H9 (cell line): ENCODE measurements at regions not wholly inside any gene's neighbourhood (a gene's known extent, or its start where the extent isn't known, plus 50 kb on each side); places are given as distances from the start of the nearest gene placed in this dataset.

ENCODE experiments used
- DNase-seq: peaks from one replicate; pipeline ENCODE4 v3.0.0-alpha.2; 2017
- H2AFZ ChIP-seq: one replicate; pipeline ENCODE4 v1.6.1; 2013; ENCODE audit warnings: mild to moderate bottlenecking, low read length, control low read depth, moderate library complexity
- H2AK5ac ChIP-seq: 2 replicates; pipeline ENCODE4 v1.6.1; 2013; ENCODE audit warnings: low read length, control low read depth, mixed read lengths; ENCODE audit not compliant: insufficient read length
- H2BK120ac ChIP-seq: one replicate; pipeline ENCODE4 v1.6.1; 2013; ENCODE audit warnings: low read depth, mild to moderate bottlenecking, low read length, control low read depth, inconsistent platforms; ENCODE audit not compliant: poor library complexity, severe bottlenecking
- H2BK12ac ChIP-seq: 2 replicates; pipeline ENCODE4 v1.6.1; 2013; ENCODE audit warnings: low read length, control low read depth, mixed read lengths, low read depth; ENCODE audit not compliant: insufficient read length
- H2BK15ac ChIP-seq: 2 replicates; pipeline ENCODE4 v1.6.1; 2013; ENCODE audit warnings: low read depth, low read length, control low read depth
- H2BK20ac ChIP-seq: one replicate; pipeline ENCODE4 v1.6.1; 2013; ENCODE audit warnings: low read depth, mild to moderate bottlenecking, low read length, control low read depth, inconsistent platforms; ENCODE audit not compliant: poor library complexity, severe bottlenecking
- H2BK5ac ChIP-seq: 2 replicates; pipeline ENCODE4 v1.6.1; 2013; ENCODE audit warnings: low read length, control low read depth, mixed read lengths; ENCODE audit not compliant: insufficient read length
- H3K14ac ChIP-seq: 2 replicates; pipeline ENCODE4 v1.6.1; 2013; ENCODE audit warnings: low read length, control low read depth; ENCODE audit not compliant: insufficient read depth
- H3K18ac ChIP-seq: 2 replicates; pipeline ENCODE4 v1.6.1; 2013; ENCODE audit warnings: low read depth, mild to moderate bottlenecking, mixed read lengths, low read length, control low read depth; ENCODE audit not compliant: insufficient read length
- H3K23ac ChIP-seq: 2 replicates; pipeline ENCODE4 v1.6.1; 2013; ENCODE audit warnings: low read length, control low read depth, mixed read lengths, low read depth; ENCODE audit not compliant: insufficient read length
- H3K23me2 ChIP-seq: 2 replicates; pipeline ENCODE4 v1.6.1; 2013; ENCODE audit warnings: low read depth, mild to moderate bottlenecking, mixed read lengths, low read length, control low read depth; ENCODE audit not compliant: insufficient read length, poor library complexity, severe bottlenecking
- H3K27ac ChIP-seq: 2 replicates; pipeline ENCODE4 v1.5.1; 2013; ENCODE audit warnings: low read length, control low read depth, mixed read lengths, low read depth; ENCODE audit not compliant: insufficient read length
- H3K27me3 ChIP-seq: 2 replicates; pipeline ENCODE4 v1.6.1; 2013; ENCODE audit warnings: low read length, control low read depth, inconsistent platforms; ENCODE audit not compliant: insufficient read depth
- H3K4ac ChIP-seq: 2 replicates; pipeline ENCODE4 v1.6.1; 2013; ENCODE audit warnings: low read depth, mild to moderate bottlenecking, control low read depth, inconsistent platforms, low read length, moderate library complexity
- H3K4me1 ChIP-seq: 2 replicates; pipeline ENCODE4 v1.6.1; 2013; ENCODE audit warnings: low read length, control low read depth, inconsistent platforms; ENCODE audit not compliant: insufficient read depth
- H3K4me2 ChIP-seq: 2 replicates; pipeline ENCODE4 v1.6.1; 2013; ENCODE audit warnings: low read length, control low read depth, mixed read lengths; ENCODE audit not compliant: insufficient read length, insufficient read depth
- H3K56ac ChIP-seq: 2 replicates; pipeline ENCODE4 v1.6.1; 2013; ENCODE audit warnings: low read depth, mild to moderate bottlenecking, mixed read lengths, low read length, control low read depth; ENCODE audit not compliant: insufficient read length
- H3K79me1 ChIP-seq: 2 replicates; pipeline ENCODE4 v1.6.1; 2013; ENCODE audit warnings: low read depth, mild to moderate bottlenecking, moderate library complexity, low read length, control low read depth, inconsistent platforms; ENCODE audit not compliant: insufficient read depth, poor library complexity, severe bottlenecking
- H3K79me2 ChIP-seq: 2 replicates; pipeline ENCODE4 v1.6.1; 2013; ENCODE audit warnings: low read length, control low read depth, inconsistent platforms; ENCODE audit not compliant: insufficient read depth
- H3K9ac ChIP-seq: 2 replicates; pipeline ENCODE4 v1.6.1; 2013; ENCODE audit warnings: low read length, control low read depth, mixed read lengths; ENCODE audit not compliant: insufficient read length; ENCODE audit errors: extremely low read depth
- H3K9me3 ChIP-seq: one replicate; pipeline ENCODE4 v1.6.1; 2013; ENCODE audit warnings: low read depth, low read length, inconsistent platforms; ENCODE audit not compliant: control insufficient read depth
- H3T11ph ChIP-seq: one replicate; pipeline ENCODE4 v1.6.1; 2013; ENCODE audit warnings: mild to moderate bottlenecking, low read length, control low read depth, inconsistent platforms
- H4K20me1 ChIP-seq: one replicate; pipeline ENCODE4 v1.6.1; 2013; ENCODE audit not compliant: control insufficient read depth, insufficient read length, insufficient read depth
- H4K5ac ChIP-seq: 2 replicates; pipeline ENCODE4 v1.6.1; 2013; ENCODE audit warnings: low read depth, mild to moderate bottlenecking, mixed read lengths, low read length, control low read depth; ENCODE audit not compliant: insufficient read length
- H4K8ac ChIP-seq: replicated peaks from 2 replicates; pipeline ENCODE4 v1.6.1; 2013; ENCODE audit warnings: low read length, control low read depth, mixed read lengths, low read depth; ENCODE audit not compliant: insufficient read length
- H4K91ac ChIP-seq: 2 replicates; pipeline ENCODE4 v1.6.1; 2013; ENCODE audit warnings: low read depth, mild to moderate bottlenecking, moderate library complexity, mixed read lengths, low read length, control low read depth; ENCODE audit not compliant: insufficient read length
- H3K27ac Mint-ChIP-seq, 3 experiments: 2 replicates in 2 of 3; 3 replicates in 1 of 3; pipeline ENCODE4 v1.8.0; 2020 to 2021; ENCODE audit warnings: mixed read lengths in 3 of 3, mild to moderate bottlenecking in 1 of 3, moderate library complexity in 1 of 3
- H3K27me3 Mint-ChIP-seq: 2 replicates; pipeline ENCODE4 v1.8.0; 2021; ENCODE audit warnings: low read depth, mild to moderate bottlenecking, moderate library complexity, mixed read lengths
- H3K36me3 Mint-ChIP-seq, 3 experiments: 2 replicates in 2 of 3; 3 replicates in 1 of 3; pipeline ENCODE4 v1.8.0; 2020 to 2021; ENCODE audit warnings: low read depth in 3 of 3, mixed read lengths in 3 of 3; ENCODE audit not compliant: insufficient read depth in 1 of 3
- H3K4me1 Mint-ChIP-seq, 2 experiments: 2 replicates each; pipeline ENCODE4 v1.8.0; 2020; ENCODE audit warnings: mixed read lengths in 2 of 2
- H3K4me3 Mint-ChIP-seq, 2 experiments: 2 replicates in 1 of 2; 3 replicates in 1 of 2; pipeline ENCODE4 v1.8.0; 2020 to 2021; ENCODE audit warnings: mild to moderate bottlenecking in 2 of 2, mixed read lengths in 2 of 2, moderate library complexity in 1 of 2
- H3K9me3 Mint-ChIP-seq, 2 experiments: 2 replicates in 1 of 2; 3 replicates in 1 of 2; pipeline ENCODE4 v1.8.0; 2020; ENCODE audit warnings: mild to moderate bottlenecking in 2 of 2, mixed read lengths in 2 of 2, moderate library complexity in 1 of 2
- CTCF ChIP-seq: fragments of 200-600 bp; sonication (generic); conservative IDR thresholded peaks from 3 replicates; pipeline ENCODE4 v1.8.0; 2021; ENCODE audit warnings: antibody characterized with exemption, mild to moderate bottlenecking

GRCh38 chr2:176502619-176503018, 233.4 kb downstream of the MTX2 start:
- Histone ChIP-seq H4K91ac (no peak overlapping the region), H3T11ph (no peak overlapping the region), H2AK5ac (no peak overlapping the region), H3K79me2 (no peaks in the 10 kb centered on the region), H3K4me1 (no peaks in the 10 kb centered on the region), H3K79me1 (no peaks in the 10 kb centered on the region), H3K27ac (no peak overlapping the region), H3K4ac (no peak overlapping the region), H4K5ac (no peak overlapping the region), H2AFZ (no peak overlapping the region), H3K9ac (no peak overlapping the region), H2BK15ac (no peak overlapping the region), H3K18ac (no peak overlapping the region), H3K56ac (no peak overlapping the region), H3K27me3 (no peaks in the 10 kb centered on the region), H3K14ac (no peak overlapping the region), H2BK12ac (no peak overlapping the region), H4K20me1 (no peaks in the 10 kb centered on the region), H3K4me2 (no peak overlapping the region), H3K9me3 (no peaks in the 10 kb centered on the region), H2BK20ac (no peak overlapping the region), H2BK120ac (no peak overlapping the region), H3K23me2 (no peaks in the 10 kb centered on the region), H2BK5ac (no peak overlapping the region), H4K8ac (no peak overlapping the region), H3K23ac (no peak overlapping the region)
- Mint-ChIP-seq H3K9me3 (no peaks in the 10 kb centered on the region), H3K27ac (no peak overlapping the region), H3K27me3 (peaks cover 61% of the 10 kb centered on the region), H3K36me3 (no peaks in the 10 kb centered on the region), H3K4me3 (no peak overlapping the region), H3K4me1 (no peaks in the 10 kb centered on the region)
- no peak for TF ChIP-seq CTCF
- no peak for DNase-seq
